HG03457 (cell line): ENCODE measurements at regions not wholly inside any gene's neighbourhood (a gene's known extent, or its start where the extent isn't known, plus 50 kb on each side); places are given as distances from the start of the nearest gene placed in this dataset.
"Not testable (repeated sequence)": the region's sequence is repeated elsewhere in the genome, so short reads cannot be mapped to it uniquely, and the experiment has no call there.

Experiments
- ATAC-seq: cut with Tn5 transposase; IDR thresholded peaks from one replicate; pipeline ENCODE4 v1.9.1; 2021; ENCODE audit warnings: moderate number of reproducible peaks; ENCODE audit not compliant: unreplicated experiment

- ATAC-seq = no peak
Observed at GRCh38 chr13:34159946-34160345, 342.0 kb downstream of the RFC3 start.

DNA sequence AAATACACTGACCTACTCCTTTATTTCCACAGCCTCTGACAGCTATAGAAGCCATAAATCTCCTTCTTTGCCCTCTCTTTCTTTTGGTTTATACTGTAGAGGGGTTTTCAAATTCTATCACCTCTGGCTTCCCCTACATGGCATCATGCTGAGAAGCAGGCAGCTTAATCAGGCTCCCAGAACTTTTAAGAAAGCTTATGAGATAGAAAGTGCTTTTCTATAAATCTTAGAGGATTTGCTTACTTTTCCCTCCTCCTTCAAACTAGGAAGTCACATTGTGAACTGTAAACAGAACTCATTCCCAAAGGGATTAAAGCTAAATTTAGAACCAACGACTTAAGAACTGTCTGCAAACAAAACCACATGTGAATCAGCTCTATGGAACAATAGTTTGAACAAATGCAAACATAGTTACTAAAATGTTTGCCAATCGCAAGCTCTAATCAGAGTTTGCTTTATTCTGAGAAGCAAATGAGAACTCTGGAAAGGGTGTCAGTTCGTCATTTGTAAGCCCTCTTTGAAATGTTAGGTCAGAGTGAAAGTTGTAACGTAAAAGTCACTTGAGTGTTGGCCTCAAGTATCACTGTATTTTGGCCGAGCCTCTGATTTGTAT is 344.1 kb downstream of the RFC3 start:
- no peak for ATAC-seq

GRCh38 chr13:34162544-34162933 is 344.6 kb downstream of the RFC3 start:
- ATAC-seq = no peak

DNA sequence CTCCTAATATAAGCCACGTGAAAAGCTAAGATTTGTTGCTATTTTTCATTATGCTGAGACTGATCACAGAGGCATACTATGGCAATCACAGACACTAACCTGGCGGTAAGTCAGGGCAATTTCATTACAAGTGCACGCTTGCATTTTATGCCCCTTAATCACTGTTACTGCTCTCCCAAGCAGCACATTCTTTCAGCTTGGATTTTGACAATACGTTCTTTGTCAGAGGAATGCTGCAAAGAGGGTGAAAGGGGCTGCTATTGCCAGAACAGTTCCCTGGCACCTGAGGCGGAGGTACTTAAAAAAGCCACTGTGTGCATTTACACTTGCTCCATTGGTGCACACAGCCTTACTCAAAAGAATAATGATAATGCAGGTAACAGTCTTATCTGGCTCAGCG is 346.6 kb downstream of the RFC3 start:
- ATAC-seq = no peak

DNA sequence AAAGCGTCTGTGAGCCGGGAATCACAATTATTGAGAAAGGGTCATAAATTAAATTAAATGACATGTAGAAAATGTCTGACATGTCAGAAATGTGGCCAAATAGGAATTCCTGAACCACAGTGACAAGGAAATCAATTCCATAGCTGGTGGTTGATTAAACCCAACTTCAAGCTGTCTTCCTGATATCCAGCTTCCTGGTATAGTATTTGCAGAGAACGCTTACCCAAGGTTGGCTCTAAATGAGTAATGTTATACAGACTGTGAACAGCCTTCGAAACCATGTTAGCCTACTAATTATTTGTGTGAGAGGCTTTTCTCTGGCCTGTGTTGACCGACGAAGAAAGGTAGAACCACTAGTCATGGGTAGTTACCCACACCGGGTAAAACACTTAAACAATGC is 347.2 kb downstream of the RFC3 start:
- no peak for ATAC-seq

- ATAC-seq = no peak
Observed at GRCh38 chr13:34166406-34166805, 348.5 kb downstream of the RFC3 start.

- no peak for ATAC-seq
Observed at GRCh38 chr13:34167347-34167746, 349.4 kb downstream of the RFC3 start.

DNA sequence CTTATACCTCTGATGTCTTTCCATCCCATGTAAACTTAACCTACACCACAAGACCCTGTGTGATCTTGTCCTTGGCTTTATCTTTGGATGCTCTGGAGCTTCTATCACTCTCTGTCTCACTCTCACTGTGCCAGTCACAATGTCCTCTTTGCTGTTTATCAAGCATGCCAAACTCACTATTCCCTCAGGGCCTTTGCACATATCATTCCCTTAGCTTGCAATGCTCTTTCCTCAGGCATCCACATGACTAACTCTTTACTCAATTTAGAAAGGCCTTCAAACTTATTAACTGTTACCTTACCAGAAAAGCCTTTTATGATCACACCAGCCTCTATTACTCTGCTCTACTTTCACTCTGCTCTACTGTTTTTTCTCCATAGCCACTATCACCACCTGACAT is 354.1 kb downstream of the RFC3 start:
- no peak for ATAC-seq

GRCh38 chr13:34174671-34175145 is 356.8 kb downstream of the RFC3 start:
- ATAC-seq = no peak

GRCh38 chr13:34175551-34175950 is 357.6 kb downstream of the RFC3 start:
- no peak for ATAC-seq

DNA sequence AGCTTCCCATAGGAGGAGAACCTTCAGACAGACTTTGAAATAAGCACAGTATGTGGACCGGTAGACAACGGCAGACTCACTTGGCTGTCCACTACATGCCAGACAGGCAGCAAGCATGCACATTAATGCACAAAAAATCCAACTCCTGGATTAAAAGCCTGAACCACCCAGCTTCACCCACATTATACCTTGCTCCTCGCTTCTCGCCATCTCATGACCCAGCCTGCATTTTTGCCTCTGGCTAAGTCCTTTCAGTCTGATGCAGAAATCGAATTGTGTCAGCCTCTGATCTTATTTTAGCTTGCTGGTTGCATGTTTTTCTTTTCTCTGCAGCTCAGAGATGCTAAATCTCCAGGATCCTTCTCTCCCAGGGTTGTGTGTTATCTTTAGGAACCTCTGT is 358.7 kb downstream of the RFC3 start:
- ATAC-seq = no peak

GRCh38 chr13:34179481-34179880 is 361.5 kb downstream of the RFC3 start:
- ATAC-seq = no peak

GRCh38 chr13:34179927-34180326 is 362.0 kb downstream of the RFC3 start:
- ATAC-seq = no peak

DNA sequence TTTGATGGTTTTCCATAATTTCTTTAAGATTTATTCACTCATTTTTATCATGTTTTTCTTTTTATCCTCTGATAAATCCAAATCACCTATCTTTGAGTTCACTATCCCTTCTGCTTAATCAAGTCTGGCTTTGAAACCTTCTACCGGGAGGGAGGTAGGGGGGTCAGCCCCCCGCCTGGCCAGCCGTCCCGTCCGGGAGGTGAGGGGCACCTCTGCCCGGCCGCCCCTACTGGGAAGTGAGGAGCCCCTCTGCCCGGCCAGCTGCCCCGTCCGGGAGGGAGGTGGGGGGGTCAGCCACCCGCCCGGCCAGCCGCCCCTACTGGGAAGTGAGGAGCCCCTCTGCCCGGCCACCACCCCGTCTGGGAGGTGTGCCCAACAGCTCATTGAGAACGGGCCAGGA is 363.3 kb downstream of the RFC3 start:
- ATAC-seq = not testable (repeated sequence)

GRCh38 chr13:34189946-34190345 is 372.0 kb downstream of the RFC3 start:
- no peak for ATAC-seq

DNA sequence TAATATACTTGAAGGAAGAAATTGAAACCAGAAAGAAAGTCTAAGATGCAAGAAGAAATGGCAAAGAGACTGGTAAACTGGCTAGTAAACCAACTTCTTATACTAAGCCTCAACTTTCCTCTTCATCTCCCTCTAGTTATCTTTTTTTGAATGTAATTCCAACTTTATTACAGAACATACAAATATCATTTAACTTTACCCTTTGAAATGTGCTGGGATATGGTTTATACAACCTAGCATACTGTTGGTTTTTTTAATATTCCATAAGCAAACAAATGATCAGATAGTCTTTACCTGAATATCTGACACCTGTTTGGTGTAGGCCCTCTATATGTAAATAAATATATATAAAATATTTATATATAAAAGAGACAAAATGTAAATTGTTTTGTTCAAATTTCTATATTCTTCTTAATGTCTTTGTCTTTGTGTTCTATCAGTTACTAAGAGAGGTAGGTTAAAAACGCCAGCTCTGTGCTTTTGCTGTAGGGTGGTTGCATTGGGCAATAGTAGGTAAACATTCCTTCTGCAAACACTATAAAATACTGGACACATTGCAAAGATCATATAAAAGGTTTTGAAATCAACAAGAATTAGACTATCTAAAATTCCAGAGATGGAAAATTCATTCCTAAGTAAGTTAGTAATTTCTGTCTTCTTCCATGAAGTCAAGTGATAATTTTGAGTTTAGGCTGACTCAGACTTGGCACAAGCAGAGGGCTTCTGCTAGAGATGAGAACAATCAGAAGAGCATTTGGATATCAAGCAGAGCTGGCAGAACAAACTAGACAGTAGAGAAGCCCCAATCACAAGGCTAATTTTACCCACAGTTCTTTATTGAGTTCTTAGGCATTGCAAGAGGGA is 383.3 kb downstream of the RFC3 start:
- ATAC-seq = no peak

DNA sequence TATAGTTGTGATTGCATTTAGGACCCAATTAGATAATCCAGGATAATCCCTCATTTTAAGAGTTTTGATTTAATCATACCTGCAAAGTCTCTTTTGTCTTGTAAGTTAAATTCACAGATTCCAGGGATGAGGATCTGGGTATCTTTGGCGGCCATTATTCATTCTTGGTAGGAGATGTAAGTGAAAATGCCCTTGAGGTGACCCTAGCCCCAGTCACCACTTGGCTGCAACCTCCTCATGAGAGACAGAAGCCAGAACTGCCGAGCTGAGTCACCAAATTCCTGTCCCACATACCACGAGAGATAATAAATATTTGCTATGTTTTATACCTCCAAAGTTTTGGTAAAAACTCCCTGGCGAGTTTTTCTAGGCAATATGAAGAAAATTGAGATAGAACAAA is 389.4 kb downstream of the RFC3 start:
- ATAC-seq = no peak

- no peak for ATAC-seq
Observed at GRCh38 chr13:34207872-34208271, 389.9 kb downstream of the RFC3 start.

- ATAC-seq = no peak
Observed at GRCh38 chr13:34208336-34208735, 390.4 kb downstream of the RFC3 start.

- no peak for ATAC-seq
Observed at GRCh38 chr13:34210341-34210740, 392.4 kb downstream of the RFC3 start.

GRCh38 chr13:34214686-34215085 is 396.7 kb downstream of the RFC3 start:
- no peak for ATAC-seq

DNA sequence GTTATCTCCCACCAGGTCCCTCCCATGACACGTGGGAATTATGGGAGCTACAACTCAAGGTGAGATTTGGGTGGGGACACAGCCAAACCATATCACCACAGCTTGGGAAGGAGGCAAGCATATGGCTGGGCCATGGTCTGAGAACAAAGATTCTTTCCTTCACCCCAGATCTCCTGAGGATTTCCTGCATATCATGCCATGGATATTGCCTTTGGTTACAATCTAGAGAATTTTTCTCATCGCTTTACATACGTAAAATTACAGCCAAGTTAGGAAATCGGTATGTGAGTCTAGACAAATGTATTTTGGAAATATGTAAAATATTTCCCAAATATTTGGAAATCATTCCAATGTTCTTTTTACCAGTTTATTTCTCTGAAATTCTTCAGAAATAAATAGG is 398.3 kb downstream of the RFC3 start:
- ATAC-seq = no peak
